Esophagus muscularis mucosa (tissue), 4 donors: ENCODE measurements at regions not wholly inside any gene's neighbourhood (a gene's known extent, or its start where the extent isn't known, plus 50 kb on each side); places are given as distances from the start of the nearest gene placed in this dataset.
"Not testable (repeated sequence)": the region's sequence is repeated elsewhere in the genome, so short reads cannot be mapped to it uniquely, and the experiment has no call there.

Experiments used
- DNase-seq: peaks from one replicate; pipeline ENCODE4 v3.0.0-alpha.2; 2017; ENCODE audit errors: extremely low spot score
- H3K27ac ChIP-seq, 4 donors: fragments of 200-600 bp; sonication (generic); replicated peaks in 1 of 4; 1 replicate in 3 of 4; 2 replicates in 1 of 4; pipeline ENCODE4 v1.5.1; 2016 to 2019; ENCODE audit warnings: mild to moderate bottlenecking in 1 of 4
- H3K27me3 ChIP-seq, 4 donors: fragments of 200-600 bp; sonication (generic); one replicate each; pipeline versions ENCODE4 v1.5.1 to v1.6.0; 2016 to 2019
- H3K36me3 ChIP-seq, 4 donors: fragments of 200-600 bp; sonication (generic); one replicate each; pipeline ENCODE4 v1.5.1; 2016 to 2019
- H3K4me1 ChIP-seq, 4 donors: fragments of 200-600 bp; sonication (generic); one replicate each; pipeline ENCODE4 v1.5.1; 2016 to 2019
- H3K4me3 ChIP-seq, 4 donors: fragments of 200-600 bp; sonication (generic); 1 replicate in 2 of 4; 2 replicates in 2 of 4; pipeline ENCODE4 v1.5.1; 2016 to 2019; ENCODE audit warnings: mild to moderate bottlenecking in 4 of 4, moderate library complexity in 1 of 4
- H3K9me3 ChIP-seq, 4 donors: fragments of 200-600 bp; sonication (generic); 1 replicate in 3 of 4; 2 replicates in 1 of 4; pipeline ENCODE4 v1.5.1; 2016 to 2019
- EP300 ChIP-seq: sonication (generic); formaldehyde crosslinking; IDR thresholded peaks from one replicate; pipeline ENCODE4 v1.6.1; 2017; ENCODE audit warnings: antibody characterized with exemption
- POLR2A ChIP-seq: fragments of 450-650 bp; IDR thresholded peaks from one replicate; pipeline ENCODE4 v1.6.1; 2017; ENCODE audit warnings: antibody characterized with exemption, moderate library complexity, mild to moderate bottlenecking, low read depth
- POLR2AphosphoS5 ChIP-seq, 2 donors: sonication (generic); formaldehyde crosslinking; IDR thresholded peaks; one replicate each; pipeline ENCODE4 v1.6.1; 2017; ENCODE audit warnings: antibody characterized with exemption in 2 of 2
- WGBS: methylation state at CpG from one replicate; pipeline ENCODE4 v1.1.5; 2018; 5-methylcytosine and 5-hydroxymethylcytosine counted together
- intact Hi-C: fragments of 100-400 bp; cut with DNase I; formaldehyde crosslinking; loops from one replicate; pipeline ENCODE4 v1.15.1; 2023
- TF ChIP-seq, protein P1 (sequence below), 3 experiments: fragments of 200-600 bp in 2 of 3; fragments of 450-650 bp in 1 of 3; sonication (generic) in 2 of 3; IDR thresholded peaks; one replicate each; pipeline ENCODE4 v1.5.1; 2017 to 2019; ENCODE audit warnings: antibody characterized with exemption in 3 of 3, mild to moderate bottlenecking in 2 of 3, moderate library complexity in 1 of 3

DNA sequence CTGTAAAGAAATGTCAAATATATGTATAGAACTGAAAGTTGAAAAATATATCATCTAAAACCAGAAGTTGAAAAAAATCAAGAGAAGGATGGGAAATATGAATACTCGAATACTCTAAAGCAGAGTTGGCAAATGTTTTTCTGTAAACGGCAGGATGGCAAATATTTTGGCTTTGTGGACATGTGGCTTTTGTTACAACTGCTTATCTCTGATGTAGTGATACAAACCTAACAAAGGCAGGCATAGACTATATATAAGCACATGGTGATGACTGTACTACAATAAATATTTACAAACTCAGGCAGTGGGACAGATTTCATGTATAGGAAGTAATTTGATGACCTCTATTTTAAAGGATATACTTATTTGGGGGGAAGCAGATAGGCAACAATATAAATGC, 224.6 kb upstream of the LRRTM4 start:
- no peak overlapping the region for H3K4me3 ChIP-seq
- H3K36me3 ChIP-seq, result no peaks in the 10 kb centered on the region
- TF ChIP-seq POLR2A, result no peak
- TF ChIP-seq, protein P1, sequence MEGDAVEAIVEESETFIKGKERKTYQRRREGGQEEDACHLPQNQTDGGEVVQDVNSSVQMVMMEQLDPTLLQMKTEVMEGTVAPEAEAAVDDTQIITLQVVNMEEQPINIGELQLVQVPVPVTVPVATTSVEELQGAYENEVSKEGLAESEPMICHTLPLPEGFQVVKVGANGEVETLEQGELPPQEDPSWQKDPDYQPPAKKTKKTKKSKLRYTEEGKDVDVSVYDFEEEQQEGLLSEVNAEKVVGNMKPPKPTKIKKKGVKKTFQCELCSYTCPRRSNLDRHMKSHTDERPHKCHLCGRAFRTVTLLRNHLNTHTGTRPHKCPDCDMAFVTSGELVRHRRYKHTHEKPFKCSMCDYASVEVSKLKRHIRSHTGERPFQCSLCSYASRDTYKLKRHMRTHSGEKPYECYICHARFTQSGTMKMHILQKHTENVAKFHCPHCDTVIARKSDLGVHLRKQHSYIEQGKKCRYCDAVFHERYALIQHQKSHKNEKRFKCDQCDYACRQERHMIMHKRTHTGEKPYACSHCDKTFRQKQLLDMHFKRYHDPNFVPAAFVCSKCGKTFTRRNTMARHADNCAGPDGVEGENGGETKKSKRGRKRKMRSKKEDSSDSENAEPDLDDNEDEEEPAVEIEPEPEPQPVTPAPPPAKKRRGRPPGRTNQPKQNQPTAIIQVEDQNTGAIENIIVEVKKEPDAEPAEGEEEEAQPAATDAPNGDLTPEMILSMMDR (IDR thresholded peaks at IDR 0.05), result no peak
- no peak for TF ChIP-seq EP300
- no peak for TF ChIP-seq POLR2AphosphoS5 (IDR thresholded peaks at IDR 0.05)
- intact Hi-C loops, result no loop called here
- H3K4me1 ChIP-seq, result no peaks in the 10 kb centered on the region
- WGBS, result 74% methylated on average over 2 of the region's 2 CpGs
- no peak overlapping the region for H3K27ac ChIP-seq
- no peaks in the 10 kb centered on the region for H3K9me3 ChIP-seq
- H3K27me3 ChIP-seq, result no peaks in the 10 kb centered on the region
- DNase-seq, result no peak

- 84% methylated on average over 22 of the region's 30 CpGs for WGBS
- H3K9me3 ChIP-seq, DNase-seq, H3K4me3 ChIP-seq, H3K27me3 ChIP-seq, H3K36me3 ChIP-seq, H3K27ac ChIP-seq, intact Hi-C loops, H3K4me1 ChIP-seq: not testable (repeated sequence)
Observed at GRCh38 chr2:77753710-77754345, 231.7 kb upstream of the LRRTM4 start.

GRCh38 chr2:77767388-77768076, 245.4 kb upstream of the LRRTM4 start:
- DNase-seq, result no peak
- Histone ChIP-seq H3K36me3 (no peaks in the 10 kb centered on the region), H3K4me1 (no peaks in the 10 kb centered on the region), H3K9me3 (no peaks in the 10 kb centered on the region), H3K27me3 (no peaks in the 10 kb centered on the region), H3K4me3 (no peak overlapping the region), H3K27ac (no peak overlapping the region)
- 83% methylated on average over 4 of the region's 8 CpGs for WGBS
- TF ChIP-seq EP300, result no peak
- no peak for TF ChIP-seq POLR2AphosphoS5 (IDR thresholded peaks at IDR 0.05)
- TF ChIP-seq, protein P1 (IDR thresholded peaks at IDR 0.05), result no peak
- TF ChIP-seq POLR2A, result no peak
- intact Hi-C loops, result no loop called here

GRCh38 chr2:77768508-77768907, 246.3 kb upstream of the LRRTM4 start:
- 58% methylated on average over 3 of the region's 3 CpGs for WGBS
- intact Hi-C loops, result no loop called here
- no peak for DNase-seq
- no peak for TF ChIP-seq POLR2AphosphoS5 (IDR thresholded peaks at IDR 0.05)
- H3K4me3 ChIP-seq, result no peak overlapping the region
- no peaks in the 10 kb centered on the region for H3K27me3 ChIP-seq
- H3K27ac ChIP-seq, result no peak overlapping the region
- no peaks in the 10 kb centered on the region for H3K36me3 ChIP-seq
- H3K4me1 ChIP-seq, result no peaks in the 10 kb centered on the region
- H3K9me3 ChIP-seq, result no peaks in the 10 kb centered on the region

DNA sequence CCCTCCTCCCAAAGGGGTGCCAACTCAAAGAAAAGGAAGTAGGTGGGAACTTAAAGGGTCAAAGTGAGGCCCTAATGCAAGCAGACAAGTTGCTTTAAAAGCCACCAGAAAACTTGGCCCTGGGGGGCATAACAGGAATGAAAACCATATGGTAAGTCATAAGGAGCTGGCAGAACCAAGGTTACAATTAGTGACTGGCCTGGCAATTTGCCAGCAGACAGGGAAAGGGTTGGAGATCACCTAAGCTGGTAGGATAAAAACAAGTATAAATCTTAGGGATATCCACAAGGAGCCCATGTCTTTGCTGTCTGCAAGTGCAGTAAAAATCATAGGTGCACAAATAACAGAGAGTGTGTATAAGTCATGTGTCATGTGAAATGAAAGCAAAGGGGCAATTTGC, 256.7 kb upstream of the LRRTM4 start:
- TF ChIP-seq POLR2AphosphoS5 (IDR thresholded peaks at IDR 0.05), result no peak
- TF ChIP-seq, protein P1 (IDR thresholded peaks at IDR 0.05), result no peak
- TF ChIP-seq POLR2A, result no peak
- no peak for TF ChIP-seq EP300
- no peaks in the 10 kb centered on the region for H3K27me3 ChIP-seq
- no peaks in the 10 kb centered on the region for H3K36me3 ChIP-seq
- H3K4me3 ChIP-seq, result no peak overlapping the region
- no peaks in the 10 kb centered on the region for H3K9me3 ChIP-seq
- intact Hi-C loops, result no loop called here
- DNase-seq, result no peak
- H3K27ac ChIP-seq, result no peak overlapping the region
- no peaks in the 10 kb centered on the region for H3K4me1 ChIP-seq

DNA sequence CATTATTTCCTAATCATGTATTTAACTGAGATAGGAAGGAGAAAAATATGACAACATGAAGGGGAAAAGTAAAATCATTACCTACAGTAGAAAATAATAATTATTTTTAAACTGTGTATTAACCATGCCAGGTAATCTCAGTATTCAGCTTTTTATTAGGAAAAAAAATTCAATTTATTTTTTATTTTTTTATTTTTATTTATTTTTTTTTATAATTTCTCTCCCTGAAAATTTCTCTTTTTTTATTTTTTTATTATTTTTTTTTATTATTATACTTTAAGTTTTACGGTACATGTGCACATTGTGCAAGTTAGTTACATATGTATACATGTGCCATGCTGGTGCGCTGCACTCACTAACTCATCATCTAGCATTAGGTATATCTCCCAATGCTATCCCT, 271.3 kb upstream of the LRRTM4 start:
- H3K27me3 ChIP-seq, H3K27ac ChIP-seq, H3K36me3 ChIP-seq, H3K4me1 ChIP-seq, H3K9me3 ChIP-seq, H3K4me3 ChIP-seq, intact Hi-C loops, DNase-seq: not testable (repeated sequence)
- WGBS, result 95% methylated on average over 2 of the region's 2 CpGs
